ENCODE measurements at regions not wholly inside any gene's neighbourhood (a gene's known extent, or its start where the extent isn't known, plus 50 kb on each side); places are given as distances from the start of the nearest gene placed in this dataset.

DNA sequence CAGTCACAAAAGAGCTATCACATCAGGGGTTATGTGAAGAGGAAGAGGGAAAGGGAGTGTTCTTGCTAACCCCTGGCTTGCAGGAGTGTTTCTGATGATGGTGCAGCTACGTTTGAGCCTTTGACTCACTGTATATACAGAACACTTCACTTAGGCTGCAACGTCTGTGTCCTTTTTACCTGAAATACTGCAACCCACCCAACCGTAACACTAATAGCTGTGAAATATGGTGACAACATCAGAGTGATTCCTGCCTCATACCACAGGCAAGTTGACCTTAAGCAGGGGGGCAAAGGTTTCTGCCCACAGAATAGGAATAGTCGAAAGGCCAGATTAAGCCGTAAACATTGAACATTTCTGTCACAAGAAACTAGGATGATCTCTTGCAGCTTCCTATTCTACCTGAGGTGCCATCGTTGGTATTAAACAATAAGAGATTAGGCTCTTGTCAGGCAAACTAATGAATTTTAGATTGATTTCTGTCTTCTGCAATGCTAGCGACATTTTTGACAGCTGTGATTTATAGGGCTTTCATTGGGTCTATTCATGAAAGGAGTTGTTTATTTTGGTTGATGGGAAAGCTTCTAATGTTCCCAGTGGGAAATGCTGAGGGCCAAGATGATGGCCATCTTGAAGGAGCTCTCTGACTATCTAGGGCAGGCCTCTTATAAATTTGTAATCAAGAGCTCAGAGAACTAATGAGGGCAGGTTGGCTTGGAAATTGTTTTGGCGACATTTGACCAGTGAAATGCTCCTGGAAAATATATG is 316.8 kb downstream of the PIK3C3 start:
- DNase-seq: no peak

- DNase-seq: peak; percentile 4 to 8
These were observed 319.6 kb downstream of the PIK3C3 start for GRCh38 chr18:42274488-42275137.

DNA sequence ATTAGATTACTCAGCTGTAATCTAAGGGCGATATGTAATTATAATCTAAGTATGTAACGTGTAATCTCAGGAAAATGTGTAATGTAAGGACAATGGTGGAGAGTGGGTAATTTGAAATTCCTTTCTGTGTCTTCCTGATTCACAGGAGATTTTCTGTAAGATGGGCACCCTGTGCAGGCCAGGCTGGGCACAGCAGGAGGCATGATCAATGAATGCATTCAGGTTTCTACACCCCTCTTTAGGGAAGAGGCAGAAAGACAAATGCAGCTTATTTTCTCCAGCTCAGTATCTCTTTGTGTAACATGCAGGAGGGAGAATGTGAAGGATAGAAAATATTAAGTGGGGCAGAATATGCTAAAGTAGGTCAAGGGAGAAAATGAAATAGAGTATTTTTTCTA is 320.1 kb downstream of the PIK3C3 start:
- DNase-seq: no peak

DNA sequence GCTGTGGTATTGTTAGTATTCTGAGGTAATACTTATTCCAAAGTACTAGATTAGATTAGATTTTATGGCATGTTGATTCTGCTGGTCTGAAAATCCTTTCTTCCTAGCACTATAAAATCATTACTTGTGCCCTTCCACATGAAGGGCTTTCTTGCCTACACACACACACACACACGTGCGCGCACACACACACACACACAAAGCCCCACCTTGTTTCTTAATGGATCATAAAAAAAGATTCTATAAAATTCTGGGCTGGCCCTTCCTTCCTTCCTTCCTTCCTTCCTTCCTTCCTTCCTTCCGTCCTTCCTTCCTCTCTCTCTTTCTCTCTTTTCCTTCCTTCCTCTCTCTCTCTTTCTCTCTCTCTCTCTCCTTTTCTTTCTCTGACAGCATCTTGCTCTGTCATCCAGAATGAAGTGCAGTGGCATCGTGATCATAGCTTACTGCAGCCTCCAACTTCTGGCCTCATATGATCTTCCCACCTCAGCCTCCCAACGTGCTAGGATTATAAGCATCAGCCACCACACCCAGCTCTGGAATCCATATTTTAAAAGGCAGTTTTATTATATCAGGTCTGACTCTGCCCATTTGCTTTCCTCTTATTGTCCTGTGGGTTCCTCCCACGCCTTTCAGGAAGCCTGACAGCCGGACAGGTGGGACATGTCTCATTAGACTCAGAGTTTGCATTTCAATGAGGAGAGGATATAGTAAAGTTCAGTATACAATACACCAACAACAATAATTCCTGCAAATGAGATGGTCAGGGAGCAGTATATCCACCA is 321.1 kb downstream of the PIK3C3 start:
- no peak for DNase-seq

GRCh38 chr18:42281124-42281523 is 326.1 kb downstream of the PIK3C3 start:
- no peak for DNase-seq

GRCh38 chr18:42281851-42282250 is 326.8 kb downstream of the PIK3C3 start:
- no peak for DNase-seq

- DNase-seq: no peak
These were observed 332.0 kb downstream of the PIK3C3 start for GRCh38 chr18:42287047-42287446.

DNA sequence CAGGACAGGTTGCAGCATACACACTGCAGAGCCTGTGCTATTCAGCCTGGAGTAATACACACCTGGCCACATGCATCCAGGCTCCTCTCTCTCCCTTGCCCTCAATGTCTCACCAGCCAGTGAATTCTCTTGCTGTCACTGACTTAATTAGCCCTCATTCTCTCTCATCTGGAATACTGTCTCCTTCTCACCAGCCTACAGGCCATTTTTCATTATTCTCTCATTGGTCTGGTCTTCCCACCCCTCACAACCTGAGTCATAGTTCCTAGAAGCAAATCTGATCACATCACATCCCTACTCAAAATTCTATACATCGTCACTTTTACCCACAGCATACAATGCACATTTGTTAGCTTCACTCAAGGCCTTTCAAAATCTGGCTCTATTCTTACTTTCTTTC is 333.1 kb downstream of the PIK3C3 start:
- DNase-seq: no peak

DNA sequence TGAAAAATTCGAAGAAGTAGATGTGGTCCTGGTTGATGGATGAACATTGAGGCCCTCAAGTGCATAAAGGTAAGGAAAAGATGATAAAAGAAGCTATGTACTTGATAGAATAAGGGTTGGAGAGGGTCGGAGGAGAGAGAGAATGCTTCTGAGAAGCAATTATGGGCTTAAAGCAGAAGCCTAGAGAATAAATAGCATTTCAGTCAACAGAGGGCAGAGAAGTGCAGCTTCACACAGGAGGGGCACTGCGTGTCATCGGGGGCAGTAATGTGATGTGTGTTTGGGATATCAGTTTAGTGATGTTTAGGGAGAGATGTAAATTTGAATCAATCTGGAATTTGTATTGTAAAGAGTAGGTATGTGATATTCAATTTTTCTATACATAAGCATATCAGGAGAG is 334.5 kb downstream of the PIK3C3 start:
- no peak for DNase-seq

- DNase-seq: no peak
These were observed 335.6 kb downstream of the PIK3C3 start for GRCh38 chr18:42290318-42291307.

DNA sequence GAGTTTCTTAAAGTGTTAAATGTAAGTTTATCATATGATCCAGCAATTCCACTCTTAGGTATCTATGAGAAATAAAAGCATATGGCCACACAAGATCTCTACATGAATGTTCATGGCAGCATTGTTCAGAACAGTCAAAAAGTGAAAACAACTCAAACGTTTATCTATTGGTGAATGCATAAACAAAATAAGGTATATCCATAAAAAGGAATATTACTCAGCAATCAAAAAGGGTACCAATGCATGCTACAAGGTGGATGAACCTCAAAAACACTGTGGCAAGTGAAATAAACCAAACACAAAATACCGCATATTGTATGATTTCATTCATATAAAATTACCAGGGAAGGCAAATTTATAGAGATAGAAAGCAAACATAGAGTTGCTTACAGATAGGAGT is 337.6 kb downstream of the PIK3C3 start:
- DNase-seq: no peak

- DNase-seq: no peak
These were observed 341.2 kb downstream of the PIK3C3 start for GRCh38 chr18:42296192-42296591.

DNA sequence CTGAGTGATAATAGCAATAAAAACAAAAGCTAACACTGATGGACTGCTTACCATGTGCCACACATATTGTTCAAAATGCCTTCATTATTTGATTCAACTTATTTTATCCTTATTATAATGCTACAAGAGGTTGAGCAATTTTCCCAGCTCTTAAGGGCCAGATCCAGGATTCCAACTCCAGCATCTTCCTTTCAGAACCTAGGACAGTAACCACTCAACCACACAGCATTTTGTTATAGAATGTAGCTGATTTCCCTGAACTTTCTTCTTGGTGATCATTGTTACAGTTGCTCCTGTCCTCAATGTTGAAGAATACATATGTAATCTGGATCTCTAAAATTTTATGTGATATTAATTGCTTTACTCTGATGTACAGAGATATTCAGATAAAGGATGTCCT is 341.7 kb downstream of the PIK3C3 start:
- no peak for DNase-seq

DNA sequence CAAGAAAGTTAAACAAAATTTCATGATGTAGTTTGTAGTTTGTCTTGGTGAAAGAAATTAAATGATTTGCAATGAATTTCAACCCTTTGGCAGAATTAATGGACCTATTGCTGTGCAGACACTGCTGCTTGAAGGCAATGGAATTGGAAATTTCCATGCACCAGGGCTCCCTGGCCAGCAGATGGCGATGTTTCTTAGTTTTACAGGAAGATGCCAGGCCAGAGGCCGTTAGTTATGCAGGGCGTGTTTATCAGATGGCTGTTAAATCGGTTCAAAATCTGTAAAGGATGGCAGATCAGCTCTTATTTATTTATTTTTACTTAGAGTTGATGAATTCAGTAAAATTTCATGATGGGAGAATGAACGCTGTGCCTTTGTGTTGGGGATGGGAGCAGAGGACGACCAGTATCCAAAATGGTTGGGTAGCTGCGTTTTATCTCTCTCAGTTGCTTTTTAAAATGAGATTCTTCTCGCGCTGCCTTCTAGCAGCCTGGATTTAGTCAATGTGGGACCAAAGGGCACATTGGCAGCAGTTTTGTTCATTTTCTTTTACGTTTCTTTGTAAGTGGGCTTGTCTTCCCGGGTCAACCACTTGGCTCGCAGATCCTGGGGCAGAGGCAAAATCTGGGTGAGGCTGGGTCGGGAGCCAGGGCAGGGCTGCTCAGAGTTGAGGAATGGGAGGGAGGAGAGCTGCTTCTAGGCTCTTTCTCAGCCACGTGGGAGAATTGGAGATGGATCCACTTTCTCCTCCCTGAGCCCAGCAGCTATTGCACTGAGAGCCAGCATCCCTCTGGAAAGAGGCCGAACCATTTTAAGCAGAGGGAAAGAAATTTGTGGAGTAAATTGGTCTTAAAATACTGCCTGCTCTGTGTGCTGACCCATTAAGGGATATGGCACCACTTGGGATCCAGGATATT is 344.0 kb downstream of the PIK3C3 start:
- peak; percentile 24 to 52 for DNase-seq

GRCh38 chr18:42305869-42306593 is 351.0 kb downstream of the PIK3C3 start:
- no peak for DNase-seq

DNA sequence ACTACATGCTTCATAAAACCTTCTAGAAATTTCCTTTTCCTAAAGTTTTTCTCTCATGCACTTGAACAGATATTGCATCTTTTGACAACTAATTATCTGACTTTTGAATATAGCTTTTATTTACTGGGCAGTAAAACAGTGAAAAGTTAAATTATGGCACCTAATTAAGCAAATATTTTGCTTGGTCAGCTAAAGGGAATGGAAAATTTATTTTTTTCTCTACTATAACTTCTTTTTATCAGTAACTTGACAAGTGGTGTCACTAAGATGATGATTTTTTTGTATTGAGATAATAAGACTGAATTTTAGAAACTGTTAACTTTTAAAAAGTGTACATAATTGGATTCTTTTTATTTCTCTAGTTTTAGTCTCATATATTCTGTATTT is 351.6 kb downstream of the PIK3C3 start:
- DNase-seq: no peak

DNA sequence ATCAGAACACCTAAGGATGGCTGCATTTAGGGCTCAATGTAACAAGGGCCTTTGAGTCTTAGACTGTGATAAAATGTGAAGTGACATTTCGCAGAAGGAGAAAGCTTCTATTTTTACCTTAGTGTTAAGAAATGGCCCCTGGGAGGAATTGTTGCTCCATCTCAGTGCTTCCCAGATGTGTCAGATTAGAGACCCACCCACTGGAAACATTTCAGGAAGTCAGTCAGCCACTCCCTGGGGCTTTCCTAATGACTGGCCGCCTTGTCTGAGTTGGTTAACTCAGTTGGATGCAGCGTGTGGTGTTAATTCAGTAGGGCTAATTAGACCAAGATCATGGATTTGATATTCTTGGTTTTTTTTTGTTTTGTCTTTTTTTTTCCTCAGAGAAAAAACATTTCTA is 355.9 kb downstream of the PIK3C3 start:
- no peak for DNase-seq

DNA sequence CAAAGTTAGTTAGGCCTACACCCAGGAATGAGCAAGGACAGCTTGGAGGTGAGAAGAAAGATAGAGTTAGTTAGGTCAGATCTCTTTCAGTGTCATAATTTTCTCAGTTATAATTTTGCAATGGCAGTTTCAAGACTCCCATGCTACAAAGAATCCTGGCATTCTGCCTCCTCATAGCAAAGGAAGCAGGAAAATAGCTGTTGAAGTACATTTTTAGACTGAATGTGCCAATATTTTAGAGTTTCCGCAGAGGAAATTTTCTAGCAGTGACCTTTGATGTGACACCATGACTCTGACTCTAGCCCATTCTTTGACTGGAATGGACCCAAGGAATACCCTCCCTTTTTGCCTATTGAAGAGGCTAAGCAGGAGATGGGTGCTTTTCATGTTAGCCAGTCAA is 371.7 kb downstream of the PIK3C3 start:
- DNase-seq: no peak

DNA sequence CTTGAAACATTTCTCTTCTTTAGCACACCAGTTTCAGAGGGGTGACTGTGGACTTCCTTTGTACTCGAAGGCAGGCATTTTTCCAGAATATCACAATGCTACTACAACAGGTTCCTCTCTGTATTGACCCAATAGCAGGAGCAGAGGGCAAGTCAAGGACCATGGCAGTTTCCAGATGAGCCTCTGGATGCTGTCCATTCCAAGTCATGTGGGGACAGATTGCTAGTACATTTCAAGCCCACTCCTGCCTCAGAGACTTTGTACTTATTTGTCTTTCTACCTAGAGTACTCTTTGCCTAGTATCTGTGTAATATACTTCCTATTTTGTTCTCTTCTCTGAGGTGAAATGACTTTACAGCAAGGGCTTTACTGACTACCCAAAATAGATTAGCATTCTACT is 373.9 kb downstream of the PIK3C3 start:
- DNase-seq: no peak

DNA sequence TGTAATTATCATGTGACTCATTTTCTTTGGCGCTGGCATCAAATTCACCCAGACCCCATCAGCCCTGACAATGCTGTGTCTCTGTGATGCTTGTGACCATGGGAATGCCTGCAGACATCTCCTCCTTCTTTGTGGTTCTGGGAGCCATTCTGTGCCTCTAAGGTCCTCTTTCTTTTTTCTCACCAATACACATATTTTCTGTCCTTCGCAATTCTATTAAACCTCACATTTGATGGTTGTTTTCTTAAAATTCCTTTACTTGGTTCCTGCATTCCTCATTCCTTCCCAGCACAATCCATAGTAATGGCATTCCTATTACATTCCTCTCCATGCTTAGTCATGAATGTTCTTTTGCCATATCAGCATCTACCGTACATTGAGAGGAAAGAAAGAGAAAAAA is 375.3 kb downstream of the PIK3C3 start:
- DNase-seq: no peak

- no peak for DNase-seq
These were observed 378.5 kb downstream of the PIK3C3 start for GRCh38 chr18:42333558-42333957.

All from AML-193 (cell line).